SK-N-SH (cell line): ENCODE measurements at regions not wholly inside any gene's neighbourhood (a gene's known extent, or its start where the extent isn't known, plus 50 kb on each side); places are given as distances from the start of the nearest gene placed in this dataset.

Experiments
- CTCF ChIA-PET: fragments of 300-600, 350-600 bp; formaldehyde crosslinking; extraction: SDS; loops from one replicate; lab custom pipeline; 2021; lab: Yijun Ruan, JAX
- POLR2A ChIA-PET: fragments of 350-600 bp; sonication (Branson Sonifier 250); formaldehyde crosslinking; extraction: SDS; loops from one replicate; lab custom pipeline; 2020; ENCODE audit warnings: antibody characterized with exemption, inconsistent platforms; lab: Yijun Ruan, JAX
- DNase-seq: peaks from one replicate; pipeline ENCODE4 v3.0.0; 2012
- H2AFZ ChIP-seq: fragments of 200-600 bp; sonication (generic); 2 replicates; pipeline ENCODE4 v1.8.1; 2016; ENCODE audit warnings: antibody characterized with exemption, mild to moderate bottlenecking, low read depth
- H3F3A ChIP-seq: fragments of 200-600 bp; sonication (generic); replicated peaks from 2 replicates; pipeline ENCODE3; 2016; ENCODE audit warnings: antibody characterized with exemption, mild to moderate bottlenecking; ENCODE audit not compliant: insufficient read depth
- H3K27ac ChIP-seq, 2 experiments: fragments of 200-500 bp in 1 of 2; fragments of 200-600 bp in 1 of 2; sonication (Bioruptor generic) in 1 of 2; sonication (generic), shearing (Covaris generic) in 1 of 2; 2 replicates each; pipeline versions ENCODE4 v1.5.1 to v1.6.1; 2014 to 2016; ENCODE audit warnings: low read depth in 2 of 2, inconsistent platforms in 1 of 2, low read length in 1 of 2, mild to moderate bottlenecking in 1 of 2, mixed read lengths in 1 of 2
- H3K27me3 ChIP-seq: fragments of 200-600 bp; sonication (generic), shearing (Covaris generic); 2 replicates; pipeline ENCODE4 v1.6.1; 2016; ENCODE audit warnings: mixed run types; ENCODE audit not compliant: insufficient read depth
- H3K36me3 ChIP-seq, 2 experiments: fragments of 200-500 bp in 1 of 2; fragments of 200-600 bp in 1 of 2; sonication (Bioruptor generic) in 1 of 2; sonication (generic) in 1 of 2; replicated peaks in 1 of 2; 2 replicates each; pipeline versions ENCODE3 to v1.5.1; 2014 to 2016; ENCODE audit warnings: low read length in 1 of 2, mild to moderate bottlenecking in 1 of 2; ENCODE audit not compliant: insufficient read depth in 2 of 2, control insufficient read depth in 1 of 2
- H3K4me1 ChIP-seq, 2 experiments: fragments of 200-500 bp in 1 of 2; fragments of 200-600 bp in 1 of 2; sonication (Bioruptor generic) in 1 of 2; sonication (generic), shearing (Covaris generic) in 1 of 2; 2 replicates each; pipeline versions ENCODE4 v1.5.1 to v1.6.1; 2014 to 2016; ENCODE audit warnings: low read depth in 1 of 2, low read length in 1 of 2, mixed run types in 1 of 2; ENCODE audit not compliant: insufficient read depth in 2 of 2, control insufficient read depth in 1 of 2
- H3K4me2 ChIP-seq: fragments of 200-600 bp; sonication (generic), shearing (Covaris generic); 2 replicates; pipeline ENCODE4 v1.6.1; 2017; ENCODE audit warnings: mixed run types
- H3K4me3 ChIP-seq, 2 experiments: fragments of 200-500 bp in 1 of 2; fragments of 200-600 bp in 1 of 2; sonication (Bioruptor generic) in 1 of 2; sonication (generic), shearing (Covaris generic) in 1 of 2; 2 replicates each; pipeline versions ENCODE4 v1.5.1 to v1.8.1; 2014 to 2016; ENCODE audit warnings: low read depth in 2 of 2, inconsistent platforms in 1 of 2, low read length in 1 of 2, mild to moderate bottlenecking in 1 of 2, mixed read lengths in 1 of 2, moderate library complexity in 1 of 2
- H3K79me2 ChIP-seq: fragments of 200-600 bp; sonication (generic); 2 replicates; pipeline ENCODE4 v1.8.1; 2017; ENCODE audit warnings: mild to moderate bottlenecking; ENCODE audit not compliant: insufficient read depth
- H3K9ac ChIP-seq: fragments of 200-600 bp; sonication (generic); 2 replicates; pipeline ENCODE4 v1.6.1; 2017; ENCODE audit warnings: mixed run types
- H3K9me2 ChIP-seq: fragments of 200-600 bp; sonication (generic); 2 replicates; pipeline ENCODE4 v1.6.1; 2017; ENCODE audit warnings: mixed run types
- H3K9me3 ChIP-seq: fragments of 200-600 bp; sonication (generic); 2 replicates; pipeline ENCODE4 v1.6.1; 2017; ENCODE audit warnings: mixed run types, mild to moderate bottlenecking, moderate library complexity
- H4K20me1 ChIP-seq: fragments of 200-600 bp; sonication (generic); 2 replicates; pipeline ENCODE4 v1.6.1; 2017; ENCODE audit warnings: mild to moderate bottlenecking, mixed run types; ENCODE audit not compliant: insufficient read depth
- CHD2 ChIP-seq: fragments of 150-350 bp; IDR thresholded peaks from 2 replicates; pipeline ENCODE4 v1.6.1; 2018; ENCODE audit warnings: low read length; ENCODE audit not compliant: partially characterized antibody
- CTCF ChIP-seq: fragments of 200-600 bp; sonication (generic); IDR thresholded peaks from 2 replicates; pipeline ENCODE4 v1.6.1; 2017; ENCODE audit warnings: antibody characterized with exemption, mild to moderate bottlenecking, moderate library complexity
- EP300 ChIP-seq, 2 experiments: IDR thresholded peaks; 2 replicates each; pipeline versions ENCODE4 v1.4.0 to v1.6.1; 2012; ENCODE audit warnings: borderline replicate concordance in 1 of 2, low read depth in 1 of 2, low read length in 1 of 2
- EZH2phosphoT487 ChIP-seq: fragments of 200-600 bp; sonication (generic); IDR thresholded peaks from 2 replicates; pipeline ENCODE4 v1.6.1; 2017; ENCODE audit warnings: low read depth, mixed run types, mild to moderate bottlenecking, antibody characterized with exemption, moderate library complexity, borderline replicate concordance
- FOSL2 ChIP-seq: IDR thresholded peaks from 2 replicates; pipeline ENCODE4 v1.4.0; 2012; ENCODE audit warnings: low read depth, mild to moderate bottlenecking, moderate library complexity, borderline replicate concordance
- FOXM1 ChIP-seq: IDR thresholded peaks from 2 replicates; pipeline ENCODE4 v1.4.0; 2012; ENCODE audit warnings: low read depth, mild to moderate bottlenecking
- JUND ChIP-seq: IDR thresholded peaks from 2 replicates; pipeline ENCODE4 v1.4.0; 2012
- MAX ChIP-seq: IDR thresholded peaks from 2 replicates; pipeline ENCODE4 v1.4.0; 2012; ENCODE audit warnings: low read depth
- MEF2A ChIP-seq: IDR thresholded peaks from 2 replicates; pipeline ENCODE4 v1.4.0; 2012; ENCODE audit warnings: low read depth, borderline replicate concordance
- MXI1 ChIP-seq: IDR thresholded peaks from 2 replicates; pipeline ENCODE4 v1.6.1; 2012; ENCODE audit warnings: mild to moderate bottlenecking, low read depth, low read length, improper control_type of control experiment
- NRF1 ChIP-seq: IDR thresholded peaks from 2 replicates; pipeline ENCODE4 v1.6.1; 2012; ENCODE audit warnings: low read depth, mild to moderate bottlenecking, low read length
- PBX3 ChIP-seq: IDR thresholded peaks from 2 replicates; pipeline ENCODE4; 2012
- POLR2AphosphoS5 ChIP-seq: IDR thresholded peaks from 2 replicates; pipeline ENCODE4 v1.6.1; 2012; ENCODE audit warnings: low read depth, low read length
- RCOR1 ChIP-seq: fragments of 150-350 bp; IDR thresholded peaks from 2 replicates; pipeline ENCODE4 v1.6.1; 2017; ENCODE audit warnings: antibody characterized with exemption, low read length
- RFX5 ChIP-seq: IDR thresholded peaks from 2 replicates; pipeline ENCODE4 v1.6.1; 2012; ENCODE audit warnings: mild to moderate bottlenecking, improper control_type of control experiment, low read length
- USF2 ChIP-seq: fragments of 150-350 bp; IDR thresholded peaks from 2 replicates; pipeline ENCODE4 v1.6.1; 2017; ENCODE audit warnings: antibody characterized with exemption, low read length, low read depth, borderline replicate concordance
- ZBTB33 ChIP-seq: IDR thresholded peaks from 2 replicates; pipeline ENCODE4 v1.4.0; 2012; ENCODE audit warnings: low read depth, borderline replicate concordance
- WGBS: methylation state at CpG from one replicate; pipeline ENCODE4 v1.1.6; 2017; ENCODE audit warnings: low lambda C conversion rate; 5-methylcytosine and 5-hydroxymethylcytosine counted together

GRCh38 chr12:90069711-90070110 lies 361.1 kb upstream of the ATP2B1 start:
- no peak overlapping the region for H3K4me3 ChIP-seq
- no peak overlapping the region for H3K27ac ChIP-seq
- no peak for DNase-seq
- H4K20me1 ChIP-seq, result no peaks in the 10 kb centered on the region
- H3K9me3 ChIP-seq, result no peaks in the 10 kb centered on the region
- no peak overlapping the region for H3K4me2 ChIP-seq
- no peaks in the 10 kb centered on the region for H3K9me2 ChIP-seq
- CTCF ChIA-PET, result no interaction called here
- whole genome bisulfite sequencing, result 95% methylated on average over 2 of the region's 2 CpGs
- H3K4me1 ChIP-seq, result peaks cover 0 to 12% of the 10 kb centered on the region in 2 experiments; a peak in 2 of 4 replicates
- no peaks in the 10 kb centered on the region for H3F3A ChIP-seq
- no peak overlapping the region for H3K9ac ChIP-seq
- no peaks in the 10 kb centered on the region for H3K27me3 ChIP-seq
- no peak for TF ChIP-seq MXI1
- TF ChIP-seq EZH2phosphoT487, result no peak
- no peak for TF ChIP-seq NRF1
- TF ChIP-seq POLR2AphosphoS5, result no peak
- no peak for TF ChIP-seq USF2
- TF ChIP-seq ZBTB33, result no peak
- no peak for TF ChIP-seq RFX5
- no peak for TF ChIP-seq EP300 (IDR thresholded peaks at IDR 0.05; ENCODE audit: borderline replicate concordance in 1 of 2, low read depth in 1 of 2, low read length in 1 of 2)
- TF ChIP-seq PBX3, result no peak
- no peak for TF ChIP-seq JUND
- TF ChIP-seq CHD2, result no peak
- TF ChIP-seq MAX, result no peak
- TF ChIP-seq CTCF, result no peak
- no peak for TF ChIP-seq MEF2A
- TF ChIP-seq FOXM1, result no peak
- no peak for TF ChIP-seq RCOR1
- TF ChIP-seq FOSL2, result no peak
- TF ChIP-seq, all 33 proteins: peak for 0
- POLR2A ChIA-PET, result no interaction called here
- H2AFZ ChIP-seq, result no peak overlapping the region
- H3K36me3 ChIP-seq, result no peaks in the 10 kb centered on the region
- no peaks in the 10 kb centered on the region for H3K79me2 ChIP-seq
